Erythroblast (primary cell): ENCODE measurements at regions not wholly inside any gene's neighbourhood (a gene's known extent, or its start where the extent isn't known, plus 50 kb on each side); places are given as distances from the start of the nearest gene placed in this dataset.

Experiments used
- GATA1 ChIP-seq: IDR thresholded peaks from 2 replicates; pipeline ENCODE4 v1.6.1; 2011; ENCODE audit warnings: low read depth, mild to moderate bottlenecking, control low read depth, low read length, moderate library complexity
- POLR2A ChIP-seq: IDR thresholded peaks from 2 replicates; pipeline ENCODE4 v1.6.1; 2011; ENCODE audit warnings: mild to moderate bottlenecking, low read length

GRCh38 chr16:17747081-17747756 is 276.5 kb upstream of the XYLT1 start:
- TF ChIP-seq POLR2A: no peak
- TF ChIP-seq GATA1: no peak
